Inferior parietal cortex (tissue), 1 donor: ENCODE measurements at regions not wholly inside any gene's neighbourhood (a gene's known extent, or its start where the extent isn't known, plus 50 kb on each side); places are given as distances from the start of the nearest gene placed in this dataset.
"Not testable (repeated sequence)": the region's sequence is repeated elsewhere in the genome, so short reads cannot be mapped to it uniquely, and the experiment has no call there.

ENCODE experiments used
- DNase-seq: peaks from one replicate; pipeline ENCODE4 v3.0.0-alpha.2; 2016; ENCODE audit errors: extremely low spot score

DNA sequence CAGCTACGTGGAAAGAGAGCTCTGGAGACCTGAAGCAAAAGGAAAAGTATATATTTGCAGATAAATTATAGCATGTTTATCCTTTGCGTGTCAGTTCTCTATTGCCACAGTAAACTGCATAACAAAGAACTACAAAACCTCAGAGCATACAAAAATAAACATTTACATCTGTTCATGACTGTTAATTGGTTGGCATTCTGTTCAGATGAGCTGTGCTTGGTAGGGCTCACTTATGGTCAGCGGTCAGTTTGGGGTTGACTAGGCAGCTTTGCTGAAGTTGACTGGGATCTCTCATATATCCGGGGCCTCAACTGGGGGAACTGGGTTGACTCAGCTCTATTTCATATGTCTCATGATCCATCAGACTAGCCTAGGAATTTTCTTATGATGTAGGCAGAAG, 257.7 kb downstream of the TLE1 start:
- DNase-seq: no peak

DNA sequence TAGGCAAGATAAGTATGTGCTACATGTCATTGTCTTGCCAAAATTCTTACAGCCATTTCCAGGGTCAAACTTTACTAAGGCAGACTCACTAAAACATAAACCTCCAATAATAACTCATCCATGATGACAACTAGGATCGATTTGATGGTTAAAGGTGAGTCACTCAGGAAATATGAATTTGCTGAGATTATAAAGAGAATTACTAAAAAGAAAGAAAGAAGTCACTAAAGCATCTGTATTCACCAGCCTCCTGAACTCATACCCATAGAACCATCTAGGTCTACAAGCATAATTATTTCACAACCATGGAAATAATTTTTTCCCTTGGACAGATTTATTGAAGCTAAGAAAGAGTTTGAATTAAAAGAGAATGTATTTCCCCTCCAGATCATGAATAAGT, 258.6 kb downstream of the TLE1 start:
- DNase-seq: no peak

GRCh38 chr9:81427870-81428269, 261.5 kb downstream of the TLE1 start:
- DNase-seq: no peak

GRCh38 chr9:81424431-81424830, 264.9 kb downstream of the TLE1 start:
- no peak for DNase-seq

DNA sequence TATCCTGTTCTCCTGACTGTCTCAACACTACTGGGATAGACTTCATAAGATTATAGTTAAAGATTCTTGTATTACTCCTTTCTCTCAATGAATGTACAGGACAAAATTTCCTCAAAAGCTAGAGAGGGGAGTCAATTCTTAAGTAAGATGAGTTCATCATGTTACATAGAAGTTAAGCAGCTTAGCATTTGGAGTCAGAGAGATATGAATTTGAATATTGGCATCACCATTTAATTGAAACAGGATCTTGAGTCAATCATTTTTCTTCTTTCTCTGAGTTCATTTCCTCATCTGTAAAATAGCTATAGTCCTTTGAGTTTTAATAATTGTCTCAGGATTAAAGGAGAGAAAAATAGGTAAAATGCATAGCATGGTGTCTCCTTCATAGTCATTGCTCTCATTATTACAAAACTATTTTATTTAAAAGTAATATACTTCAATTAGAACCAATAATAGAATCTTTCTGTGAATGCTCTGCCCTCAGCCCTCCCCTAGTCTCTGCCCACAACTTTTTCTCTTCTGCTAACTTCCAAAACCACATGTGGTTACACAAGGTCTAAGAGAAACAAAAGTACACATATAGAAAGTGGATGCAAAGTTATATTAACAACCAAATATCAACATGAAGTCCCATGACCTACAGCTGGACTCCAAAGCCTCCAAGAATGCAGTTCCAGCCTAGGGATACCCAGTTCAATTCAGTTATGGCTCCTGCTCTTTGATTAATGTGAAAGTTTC, 265.6 kb downstream of the TLE1 start:
- no peak for DNase-seq

DNA sequence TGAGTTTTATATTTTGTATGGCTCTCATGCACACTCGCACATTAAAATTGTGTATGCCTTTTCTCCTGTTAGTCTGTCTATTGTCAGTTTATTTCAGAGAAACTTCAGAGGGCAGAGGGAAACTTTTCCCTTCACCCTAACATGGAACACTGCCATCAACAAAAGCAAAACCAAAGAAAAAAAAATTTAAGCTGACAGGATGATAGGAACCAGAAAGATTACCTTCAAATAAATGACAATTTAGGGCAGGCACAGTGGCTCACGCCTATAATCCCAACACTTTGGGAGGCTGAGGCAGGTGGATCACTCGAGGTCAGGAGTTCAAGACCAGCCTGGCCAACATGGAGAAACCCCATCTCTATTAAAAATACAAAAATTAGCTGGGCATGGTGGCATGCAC, 268.3 kb downstream of the TLE1 start:
- not testable (repeated sequence) for DNase-seq

DNA sequence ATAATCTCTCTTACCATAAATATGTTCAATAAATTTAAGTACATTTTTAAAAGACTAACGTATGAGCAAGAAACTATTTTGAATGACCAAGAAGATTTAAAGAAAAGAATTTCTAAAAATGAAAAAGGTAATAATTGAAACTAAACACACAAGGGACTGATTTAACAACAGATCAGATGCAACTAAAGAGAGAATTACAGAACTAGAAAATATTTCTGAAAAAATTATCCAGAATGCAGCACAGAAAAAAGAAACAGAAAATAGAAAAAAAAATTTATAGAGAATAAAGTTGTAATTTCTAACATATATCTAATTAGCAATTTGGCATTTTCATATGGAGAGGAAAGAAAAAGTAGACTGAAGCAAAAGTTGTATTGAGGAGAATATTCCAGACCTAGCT, 269.3 kb downstream of the TLE1 start:
- no peak for DNase-seq

DNA sequence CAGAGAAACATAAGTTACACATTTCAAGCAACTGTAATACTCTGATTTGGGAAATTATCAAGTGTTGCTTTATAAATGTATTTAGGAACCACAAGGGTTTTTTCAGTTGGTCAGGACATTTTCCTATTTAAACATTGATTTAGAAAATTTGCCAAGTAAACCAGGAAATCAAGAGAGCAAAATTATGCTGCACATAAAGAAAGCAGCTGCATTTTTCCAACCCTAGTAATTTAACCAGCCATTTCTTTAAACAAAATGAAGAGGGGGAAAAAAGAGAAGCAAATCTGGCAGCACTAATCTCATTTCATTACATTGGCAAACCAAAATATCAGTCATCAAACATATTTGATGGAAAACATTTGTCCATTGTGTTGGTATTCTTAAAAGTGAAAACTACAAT, 271.4 kb downstream of the TLE1 start:
- DNase-seq: no peak

DNA sequence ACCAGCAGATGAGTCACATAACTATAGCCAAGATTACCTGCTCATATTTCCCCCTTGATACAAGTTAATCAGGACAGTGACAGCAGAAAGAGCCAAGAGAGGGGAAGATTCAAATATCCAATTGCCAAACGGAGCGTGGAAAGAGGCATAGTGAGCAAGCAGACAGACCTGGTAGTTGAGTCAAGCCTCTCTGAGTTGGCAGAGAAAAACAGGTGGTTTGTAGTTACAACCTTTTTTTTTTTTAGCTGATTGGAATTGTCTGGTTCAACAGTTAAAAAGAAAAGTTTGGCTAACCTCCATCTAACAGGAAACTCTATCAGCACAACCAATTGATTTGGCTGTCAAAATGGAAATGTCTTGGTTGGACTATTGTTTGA, 272.1 kb downstream of the TLE1 start:
- DNase-seq: no peak

GRCh38 chr9:81416476-81417298, 272.7 kb downstream of the TLE1 start:
- DNase-seq: no peak

DNA sequence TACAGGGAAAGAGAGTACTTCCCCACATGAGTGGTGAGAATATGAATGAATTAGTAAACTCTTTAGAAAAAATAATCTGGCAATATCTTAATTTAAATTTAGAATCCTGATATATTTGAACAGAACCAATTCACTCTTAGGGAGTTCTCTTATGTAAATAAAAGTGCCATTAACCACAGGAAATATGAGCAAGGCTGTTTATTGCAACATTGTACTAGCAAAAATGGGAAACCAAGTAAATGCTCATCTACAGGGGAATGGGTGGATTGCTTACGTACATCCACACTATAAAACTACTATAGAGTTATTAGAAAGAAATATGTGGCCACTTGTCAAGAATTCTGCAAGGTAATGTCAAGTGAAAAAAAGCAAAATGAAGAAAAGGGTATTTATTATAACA, 274.5 kb downstream of the TLE1 start:
- DNase-seq: no peak

GRCh38 chr9:81411961-81412360, 277.4 kb downstream of the TLE1 start:
- DNase-seq: no peak

- no peak for DNase-seq
Observed at GRCh38 chr9:81410201-81410600, 279.1 kb downstream of the TLE1 start.

DNA sequence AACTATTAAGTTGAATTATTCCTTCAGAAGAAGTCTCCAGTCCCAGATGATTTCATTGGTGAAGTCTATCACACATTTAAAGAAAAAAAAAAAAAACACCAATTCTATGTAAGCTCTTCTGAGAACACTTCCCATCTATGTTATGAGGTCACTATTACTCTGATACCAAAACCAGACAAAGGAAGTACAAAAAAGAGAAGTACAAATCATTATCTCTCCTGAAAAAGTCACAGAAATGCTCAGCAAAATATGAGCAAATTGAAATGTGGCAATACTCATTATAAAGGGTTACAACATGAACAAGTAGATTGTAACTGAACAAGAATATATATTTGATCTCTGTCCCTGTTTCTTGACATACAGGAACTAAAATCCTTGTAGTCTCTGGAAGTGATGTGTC, 280.4 kb downstream of the TLE1 start:
- no peak for DNase-seq

GRCh38 chr9:81404931-81405598, 284.3 kb downstream of the TLE1 start:
- no peak for DNase-seq

DNA sequence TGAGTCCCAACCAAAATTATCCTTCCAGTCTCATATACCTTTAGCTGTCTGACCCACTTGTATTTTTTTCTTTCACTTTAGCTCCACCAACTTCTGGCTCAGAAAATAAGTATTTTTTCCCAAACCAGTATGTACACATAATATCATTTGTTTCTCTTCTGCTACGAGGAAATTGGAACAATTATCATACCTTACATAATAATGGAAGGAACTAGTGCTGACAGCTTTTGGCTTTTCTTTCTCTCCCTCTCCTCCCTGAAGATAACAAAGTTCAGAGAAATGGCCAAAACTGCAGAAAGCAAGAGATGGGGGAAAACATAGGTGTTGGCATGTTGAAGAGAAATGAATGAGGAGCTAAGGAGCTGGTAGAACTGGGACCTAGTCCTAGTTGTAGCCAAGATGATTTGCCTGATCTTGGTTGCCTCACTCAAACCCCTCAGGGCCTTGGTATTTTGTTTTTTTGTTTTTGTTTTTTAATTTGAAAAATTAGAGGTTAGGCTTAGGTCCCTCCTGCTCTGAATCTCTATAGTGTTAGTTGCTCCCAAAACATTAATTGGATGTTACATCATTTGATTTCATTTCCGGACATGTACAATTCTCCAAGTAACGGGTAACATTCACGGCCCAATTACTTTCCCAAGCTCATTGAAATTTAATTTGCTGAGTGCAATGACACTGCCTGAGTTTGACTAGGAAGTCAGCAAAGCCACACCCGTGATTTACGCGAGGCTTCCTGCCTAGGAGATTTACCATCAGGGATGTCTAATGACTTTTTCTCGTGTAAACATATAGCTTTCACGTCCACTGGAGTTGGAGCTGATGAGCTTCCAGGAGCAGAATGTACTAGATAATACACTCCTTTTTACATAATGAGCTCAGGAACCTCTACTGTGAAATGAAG, 291.6 kb downstream of the TLE1 start:
- DNase-seq: no peak

DNA sequence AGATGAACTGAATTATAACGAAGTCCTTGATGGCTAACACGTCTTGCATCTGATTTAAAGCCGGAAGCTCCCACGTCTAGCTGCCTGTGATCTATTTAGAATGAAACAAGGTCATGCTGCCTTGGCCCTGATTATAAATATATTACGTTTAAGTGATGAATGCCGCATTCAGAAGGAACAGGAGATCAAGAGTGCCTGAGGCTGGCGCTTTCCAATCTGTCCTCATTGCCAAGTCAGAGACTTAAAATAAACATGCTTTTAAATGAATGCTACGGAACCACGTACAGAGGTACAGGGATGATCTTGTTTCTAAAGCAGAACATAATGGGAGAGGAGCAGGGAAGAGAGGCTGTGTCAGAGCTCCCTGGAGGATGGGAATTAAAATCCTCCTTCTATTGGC, 292.8 kb downstream of the TLE1 start:
- DNase-seq: no peak

GRCh38 chr9:81395676-81396054, 293.7 kb downstream of the TLE1 start:
- no peak for DNase-seq

DNA sequence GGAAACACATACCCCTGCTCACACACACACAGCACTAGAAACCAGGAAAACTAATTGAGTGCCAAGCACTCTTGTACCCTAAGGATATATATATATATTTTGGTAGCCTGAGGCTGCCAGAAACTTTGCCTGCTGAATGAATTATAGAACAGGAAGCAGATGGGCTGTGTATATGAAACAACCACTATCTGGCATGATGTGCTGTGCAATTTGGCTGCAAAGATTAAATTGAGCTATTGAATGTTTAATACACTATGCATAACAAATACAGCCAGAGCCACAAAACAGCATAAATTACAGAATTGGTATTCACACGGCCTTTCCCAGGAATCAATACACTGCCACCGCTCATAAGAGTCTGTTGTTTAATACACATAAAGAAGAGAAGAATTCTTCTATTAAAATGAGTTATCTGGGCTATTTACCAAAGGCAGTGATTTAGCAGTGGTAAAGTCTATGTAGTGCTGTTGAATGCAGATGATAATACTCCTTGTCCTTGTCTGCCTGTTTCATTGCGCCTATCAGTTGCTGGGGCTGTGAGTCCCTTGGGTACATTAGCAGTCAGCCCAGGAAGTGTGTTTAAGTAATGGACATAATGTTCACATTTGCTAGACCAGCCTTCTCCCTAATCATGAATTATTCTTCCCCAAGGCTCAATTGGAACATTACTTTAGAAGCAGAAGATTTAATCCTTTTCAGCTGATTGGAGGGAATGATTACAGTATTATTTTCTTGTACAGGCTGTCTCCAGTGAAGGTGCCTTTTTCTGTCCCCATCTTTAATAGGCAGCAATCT, 294.3 kb downstream of the TLE1 start:
- peak; percentile 34 for DNase-seq

GRCh38 chr9:81393985-81394811, 295.1 kb downstream of the TLE1 start:
- DNase-seq: no peak
